Stomach (tissue), 4 donors: ENCODE measurements at regions not wholly inside any gene's neighbourhood (a gene's known extent, or its start where the extent isn't known, plus 50 kb on each side); places are given as distances from the start of the nearest gene placed in this dataset.

Experiments used
- CTCF ChIP-seq, 7 experiments: fragments of 450-650 bp in 4 of 7; fragments of 200-600 bp in 3 of 7; sonication (generic) in 3 of 7; IDR thresholded peaks; one replicate each; pipeline ENCODE4 v1.5.1; 2016 to 2019; ENCODE audit warnings: antibody characterized with exemption in 7 of 7, control low read depth in 2 of 7, mild to moderate bottlenecking in 1 of 7
- EP300 ChIP-seq: sonication (generic); formaldehyde crosslinking; IDR thresholded peaks from one replicate; pipeline ENCODE4 v1.6.1; 2017; ENCODE audit warnings: antibody characterized with exemption
- POLR2A ChIP-seq, 4 donors: fragments of 450-650 bp; IDR thresholded peaks; one replicate each; pipeline ENCODE4 v1.6.1; 2016; ENCODE audit warnings: antibody characterized with exemption in 4 of 4, control low read depth in 2 of 4, mild to moderate bottlenecking in 1 of 4, moderate library complexity in 1 of 4

GRCh38 chr6:113802779-113803178 lies 54.4 kb upstream of the MARCKS start:
- TF ChIP-seq CTCF (IDR thresholded peaks at IDR 0.05): no peak
- TF ChIP-seq EP300: no peak
- TF ChIP-seq POLR2A (IDR thresholded peaks at IDR 0.05): no peak
